ENCODE measurements at regions not wholly inside any gene's neighbourhood (a gene's known extent, or its start where the extent isn't known, plus 50 kb on each side); places are given as distances from the start of the nearest gene placed in this dataset.

DNA sequence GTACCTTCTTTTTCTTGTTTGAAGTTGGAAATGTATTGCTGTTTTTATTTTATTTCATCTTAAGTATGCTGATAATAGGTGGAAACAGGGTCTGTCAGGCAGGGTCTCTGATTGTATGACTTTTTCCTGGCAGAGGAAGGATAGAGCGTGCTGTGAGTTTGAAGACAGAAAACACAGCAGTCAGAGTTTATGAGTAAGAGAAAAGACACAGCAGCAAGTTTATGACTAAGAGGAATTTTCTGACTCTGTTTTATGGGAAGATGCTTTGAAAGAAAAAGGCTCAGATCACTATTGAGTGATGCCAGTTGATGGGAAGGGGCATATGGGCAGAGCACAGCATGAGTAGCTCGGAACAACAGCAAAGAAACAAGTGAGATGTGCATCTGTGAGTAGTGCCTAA is 379.1 kb downstream of the MEIS1 start:
- TF ChIP-seq POLR2A (IDR thresholded peaks at IDR 0.05; ENCODE audit: low read depth, low read length) = no peak
- no peak for FAIRE-seq
- DNase-seq (ENCODE audit: insufficient read length, low spot score) = no peak

DNA sequence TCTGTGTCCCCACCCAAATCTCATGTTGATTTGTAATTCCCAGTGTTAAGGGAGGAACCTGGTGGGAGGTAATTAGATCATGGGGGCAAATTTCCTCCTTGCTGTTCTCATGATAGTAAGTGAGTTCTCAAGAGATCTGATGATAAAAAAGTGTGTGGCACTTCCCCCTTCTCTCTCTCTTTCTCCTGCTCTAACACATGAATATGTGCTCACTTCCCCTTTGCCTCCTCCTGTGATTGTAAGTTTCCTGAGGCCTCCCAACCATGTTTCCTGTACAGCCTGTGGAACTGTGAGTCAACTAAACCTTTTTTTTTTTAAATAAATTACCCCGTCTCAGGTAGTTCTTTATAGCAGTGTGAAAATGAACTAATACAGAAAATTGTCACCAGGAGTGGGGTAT is 380.0 kb downstream of the MEIS1 start:
- DNase-seq (ENCODE audit: insufficient read length, low spot score) (no peak), FAIRE-seq (no peak)
- TF ChIP-seq POLR2A (IDR thresholded peaks at IDR 0.05; ENCODE audit: low read depth, low read length) = no peak

DNA sequence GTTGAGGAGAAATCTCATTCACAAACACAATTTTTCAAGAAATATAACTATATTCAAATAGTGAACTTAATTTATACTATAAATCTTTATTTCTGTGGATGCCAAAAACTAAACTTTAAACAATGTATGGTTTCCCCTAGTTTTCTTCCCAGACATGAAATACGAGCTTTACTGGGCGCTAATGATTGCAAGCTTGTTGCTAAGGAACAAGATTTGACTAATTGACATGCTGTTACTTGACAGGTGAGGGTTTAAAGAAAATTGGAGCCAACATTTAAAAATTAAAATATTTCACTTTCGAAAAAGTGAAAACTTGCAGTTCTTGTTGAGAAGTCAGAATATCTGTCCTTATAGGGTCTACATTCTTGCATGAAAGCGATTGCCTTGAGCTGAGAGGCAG is 381.0 kb downstream of the MEIS1 start:
- FAIRE-seq (no peak), DNase-seq (ENCODE audit: insufficient read length, low spot score) (no peak)
- TF ChIP-seq POLR2A (IDR thresholded peaks at IDR 0.05; ENCODE audit: low read depth, low read length) = no peak

DNA sequence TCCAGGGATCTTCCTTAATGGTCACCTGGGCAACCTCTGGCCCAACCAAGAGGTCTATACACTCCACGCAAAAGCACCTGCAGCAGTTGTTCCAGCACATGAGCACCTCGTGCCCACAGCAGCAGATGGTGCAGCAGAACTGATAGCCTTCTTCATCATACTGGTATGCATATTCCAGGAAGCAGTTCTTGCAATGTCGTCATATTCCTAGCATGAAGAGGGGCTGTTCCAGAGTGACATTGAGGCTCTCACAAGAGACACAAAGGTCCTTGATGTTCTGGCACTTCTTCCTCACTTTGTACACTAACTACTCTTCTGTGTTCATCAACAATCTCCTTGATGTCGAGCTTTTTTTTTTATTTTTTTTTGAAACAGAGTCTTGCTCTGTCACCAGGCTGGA is 386.2 kb downstream of the MEIS1 start:
- TF ChIP-seq POLR2A (IDR thresholded peaks at IDR 0.05; ENCODE audit: low read depth, low read length) = no peak
- DNase-seq (ENCODE audit: insufficient read length, low spot score) = no peak
- no peak for FAIRE-seq

DNA sequence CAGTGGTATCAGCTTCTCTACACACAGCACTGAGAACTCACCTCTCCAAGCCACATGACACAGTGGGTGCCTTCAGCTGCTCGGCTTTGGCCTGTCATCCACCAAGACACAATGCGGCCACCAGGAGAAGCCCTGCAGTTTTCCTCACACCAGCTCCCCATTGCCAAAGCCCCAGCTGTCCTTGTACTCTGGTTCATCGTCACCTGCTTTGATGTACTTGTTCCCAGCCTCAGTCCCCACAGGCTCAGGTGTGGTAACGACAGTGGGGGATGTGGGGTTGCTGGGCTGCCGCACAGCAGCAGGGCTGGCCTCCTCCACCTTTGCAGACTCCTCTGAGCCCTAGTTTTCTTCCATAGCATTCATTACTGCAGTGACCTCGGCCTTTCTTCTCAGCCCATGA is 387.3 kb downstream of the MEIS1 start:
- FAIRE-seq (no peak), DNase-seq (ENCODE audit: insufficient read length, low spot score) (no peak)
- TF ChIP-seq POLR2A (IDR thresholded peaks at IDR 0.05; ENCODE audit: low read depth, low read length) = no peak

DNA sequence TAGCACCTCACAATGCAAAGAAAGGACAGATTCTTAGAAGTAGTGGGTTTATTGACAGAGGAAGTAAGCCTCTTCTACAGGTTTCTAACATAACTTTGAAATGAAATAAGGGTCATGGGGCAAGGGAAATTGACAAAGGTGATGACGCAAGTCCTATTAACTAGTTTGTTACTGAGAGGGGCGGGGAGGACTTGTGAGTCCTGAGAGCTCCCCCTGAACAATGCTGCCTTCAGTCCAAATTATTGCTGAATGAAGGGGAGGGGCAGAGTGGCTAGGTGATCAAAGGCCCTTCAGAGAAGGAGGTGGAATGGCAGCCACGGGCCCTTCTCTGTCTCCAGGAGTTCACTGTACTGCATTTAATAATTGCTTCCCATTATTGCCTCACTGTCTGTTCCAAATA is 390.0 kb downstream of the MEIS1 start:
- no peak for TF ChIP-seq POLR2A (IDR thresholded peaks at IDR 0.05; ENCODE audit: low read depth, low read length)
- DNase-seq (ENCODE audit: insufficient read length, low spot score) = no peak
- no peak for FAIRE-seq

DNA sequence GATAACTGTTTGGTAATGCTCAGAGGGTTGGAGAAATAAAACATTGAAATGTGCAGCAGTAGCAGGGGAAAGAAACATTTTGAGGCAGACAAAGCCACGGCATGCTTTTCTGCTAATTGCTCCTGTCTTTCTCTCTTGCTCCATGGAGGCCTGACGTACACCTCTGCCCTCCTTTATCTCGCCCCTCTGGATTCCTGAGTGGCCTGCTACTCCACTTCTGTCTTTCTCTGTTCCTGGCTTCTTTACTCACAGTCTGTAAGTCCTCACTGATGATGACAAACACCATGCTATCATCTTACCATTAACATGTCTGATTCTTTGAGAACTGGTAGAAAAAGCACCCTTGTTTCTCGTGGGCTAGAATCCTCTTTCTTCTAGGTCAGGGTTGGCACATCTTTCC is 392.9 kb downstream of the MEIS1 start:
- FAIRE-seq (no peak), DNase-seq (ENCODE audit: insufficient read length, low spot score) (no peak)
- no peak for TF ChIP-seq POLR2A (IDR thresholded peaks at IDR 0.05; ENCODE audit: low read depth, low read length)

DNA sequence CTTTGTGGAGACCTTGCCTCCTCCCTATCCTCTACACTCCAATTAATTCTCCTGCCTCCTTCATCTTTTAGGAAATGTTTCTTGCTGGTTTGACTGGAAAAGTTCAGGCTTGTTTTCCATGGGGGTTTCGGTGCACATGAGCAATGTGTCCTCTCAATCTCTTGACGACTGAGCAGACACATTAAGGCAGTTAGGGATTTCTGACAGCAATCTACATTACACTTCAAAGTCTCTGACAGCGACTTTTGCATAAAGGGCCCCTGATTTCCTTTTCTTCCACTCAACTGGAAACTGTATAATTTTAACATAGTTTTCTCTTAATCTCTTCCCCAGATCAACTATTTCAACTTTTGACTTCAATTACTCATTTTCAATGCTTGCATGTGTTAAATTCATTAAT is 394.0 kb downstream of the MEIS1 start:
- FAIRE-seq (no peak), DNase-seq (ENCODE audit: insufficient read length, low spot score) (no peak)
- TF ChIP-seq POLR2A (IDR thresholded peaks at IDR 0.05; ENCODE audit: low read depth, low read length) = no peak

DNA sequence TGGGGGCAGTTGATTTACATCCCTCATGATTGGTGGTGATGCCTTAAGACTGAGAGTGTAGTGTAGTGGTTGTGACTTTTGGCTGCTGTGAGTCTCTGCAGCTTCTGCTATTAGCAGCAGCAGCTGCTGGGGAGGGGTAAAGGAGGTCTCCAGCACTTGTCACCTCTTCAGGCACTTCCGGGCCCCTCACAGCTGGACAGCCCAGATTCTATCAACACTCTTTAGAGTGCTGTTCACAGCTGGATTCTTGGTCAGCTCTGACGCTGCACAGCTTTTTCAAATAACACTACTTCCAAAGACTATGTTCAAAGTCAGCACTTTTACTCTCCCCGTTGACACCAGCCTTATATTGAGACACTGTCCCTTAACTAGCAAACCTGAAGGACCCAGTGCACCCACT is 396.0 kb downstream of the MEIS1 start:
- no peak for TF ChIP-seq POLR2A (IDR thresholded peaks at IDR 0.05; ENCODE audit: low read depth, low read length)
- FAIRE-seq (no peak), DNase-seq (ENCODE audit: insufficient read length, low spot score) (no peak)

DNA sequence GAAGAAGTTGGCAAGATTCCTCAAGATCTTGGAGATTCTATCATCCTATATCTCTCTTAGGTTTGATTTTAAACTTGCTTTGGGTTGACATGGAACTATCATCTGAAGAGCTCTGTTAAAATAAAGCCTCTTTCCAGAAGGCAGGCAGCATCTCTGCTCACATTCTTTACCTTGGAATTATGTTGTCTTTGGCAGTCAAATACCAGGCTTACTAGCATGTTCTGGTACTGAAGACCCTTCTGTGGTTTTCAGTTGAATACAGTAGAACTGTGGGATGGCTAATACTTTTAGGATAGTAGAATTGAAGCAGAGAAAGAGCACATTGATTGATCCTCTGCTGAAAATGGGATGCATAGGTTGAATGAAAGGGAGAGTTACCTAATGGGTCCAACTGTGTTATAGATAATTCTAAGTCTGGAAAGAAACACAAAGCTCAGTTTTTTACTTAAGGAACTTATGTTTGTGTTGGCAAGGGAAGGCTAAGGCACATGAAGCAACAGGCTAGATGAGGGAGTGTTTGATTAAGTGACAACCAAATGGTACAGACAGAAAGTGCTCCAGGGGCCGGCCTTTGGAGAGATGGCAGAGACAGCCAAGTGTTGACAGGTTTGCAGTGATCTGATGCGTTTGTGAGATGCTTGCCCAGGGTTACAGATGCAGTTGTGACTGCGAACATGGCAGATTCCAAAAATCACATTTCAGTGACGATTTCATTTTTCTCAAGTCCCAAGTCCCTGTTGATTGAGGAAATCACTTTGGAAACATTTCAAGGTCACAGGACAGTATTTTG is 397.9 kb downstream of the MEIS1 start:
- no peak for TF ChIP-seq POLR2A (IDR thresholded peaks at IDR 0.05; ENCODE audit: low read depth, low read length)
- no peak for FAIRE-seq
- no peak for DNase-seq (ENCODE audit: insufficient read length, low spot score)

DNA sequence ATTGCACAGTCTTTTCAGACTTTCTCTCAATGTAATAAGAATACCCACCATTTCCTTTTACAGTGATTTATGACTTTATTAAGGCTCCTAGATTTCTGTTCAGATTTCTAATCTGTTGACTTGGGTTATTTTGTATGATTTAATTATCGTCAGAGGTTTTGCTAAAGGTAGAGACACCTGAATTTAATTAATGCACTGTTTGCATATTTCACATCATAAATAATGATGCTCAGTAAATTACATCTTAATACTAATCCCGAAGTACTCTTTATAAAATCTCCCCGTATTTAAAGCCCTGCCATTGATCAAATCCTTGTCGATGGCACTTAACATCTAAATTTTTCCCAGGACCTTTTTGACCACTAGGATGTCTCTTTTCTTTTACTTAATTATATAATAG is 399.9 kb downstream of the MEIS1 start:
- FAIRE-seq = no peak
- no peak for TF ChIP-seq POLR2A (IDR thresholded peaks at IDR 0.05; ENCODE audit: low read depth, low read length)
- no peak for DNase-seq (ENCODE audit: insufficient read length, low spot score)

DNA sequence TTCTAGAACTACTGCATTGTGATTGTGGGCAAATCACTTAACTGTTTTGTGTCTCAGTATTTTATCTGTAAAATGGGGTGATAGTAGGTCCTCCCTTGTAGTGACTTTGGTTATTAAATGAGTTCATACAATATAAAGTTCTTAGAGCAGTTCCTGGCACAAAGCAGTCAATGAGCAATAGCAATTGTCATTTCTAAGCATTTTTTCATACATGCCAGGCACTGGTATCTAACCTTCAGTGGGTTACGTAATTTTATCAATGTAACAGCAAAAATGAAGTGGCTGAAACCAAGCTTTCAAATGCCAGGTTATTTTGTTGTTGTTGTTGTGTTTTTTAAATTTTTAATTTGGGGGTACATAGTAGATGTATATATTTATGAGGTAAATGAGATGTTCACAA is 401.9 kb downstream of the MEIS1 start:
- no peak for DNase-seq (ENCODE audit: insufficient read length, low spot score)
- no peak for FAIRE-seq
- no peak for TF ChIP-seq POLR2A (IDR thresholded peaks at IDR 0.05; ENCODE audit: low read depth, low read length)

DNA sequence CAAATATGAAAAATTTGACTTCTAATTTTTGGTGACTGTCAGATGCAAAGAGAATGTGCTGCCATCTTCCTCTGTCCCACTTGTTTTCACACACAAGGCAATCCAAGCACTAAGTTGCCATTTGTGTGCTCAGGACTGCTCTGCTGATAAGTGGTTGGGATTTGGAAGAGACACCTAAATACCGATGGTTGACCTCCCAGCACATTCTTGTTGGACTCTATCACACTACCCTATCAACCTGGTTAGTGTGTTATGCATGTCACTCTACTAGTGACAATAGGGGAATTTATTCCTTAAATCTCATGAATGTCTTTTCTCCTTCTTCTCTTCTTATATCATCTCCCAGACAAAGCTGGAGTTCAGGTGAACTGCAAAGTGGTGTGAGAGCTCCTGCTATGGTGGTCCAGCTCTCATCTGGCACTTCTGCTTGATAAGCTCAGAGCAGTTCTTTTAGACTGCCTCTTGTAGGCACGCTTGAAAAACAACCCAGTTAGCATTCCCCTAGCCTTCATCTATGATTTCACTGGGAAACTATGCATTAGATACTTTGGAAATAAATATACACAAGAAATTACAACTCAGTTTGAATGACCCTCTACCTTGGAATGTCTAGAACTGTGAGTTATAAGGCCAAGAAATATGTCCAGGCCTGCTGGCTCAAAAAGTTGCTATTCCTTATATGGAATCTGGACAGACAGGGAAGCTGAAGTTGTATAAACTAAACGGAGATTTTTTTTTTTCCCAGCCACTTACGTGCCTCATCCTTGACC is 404.8 kb downstream of the MEIS1 start:
- TF ChIP-seq POLR2A (IDR thresholded peaks at IDR 0.05; ENCODE audit: low read depth, low read length) = no peak
- DNase-seq (ENCODE audit: insufficient read length, low spot score) = no peak
- FAIRE-seq = no peak

DNA sequence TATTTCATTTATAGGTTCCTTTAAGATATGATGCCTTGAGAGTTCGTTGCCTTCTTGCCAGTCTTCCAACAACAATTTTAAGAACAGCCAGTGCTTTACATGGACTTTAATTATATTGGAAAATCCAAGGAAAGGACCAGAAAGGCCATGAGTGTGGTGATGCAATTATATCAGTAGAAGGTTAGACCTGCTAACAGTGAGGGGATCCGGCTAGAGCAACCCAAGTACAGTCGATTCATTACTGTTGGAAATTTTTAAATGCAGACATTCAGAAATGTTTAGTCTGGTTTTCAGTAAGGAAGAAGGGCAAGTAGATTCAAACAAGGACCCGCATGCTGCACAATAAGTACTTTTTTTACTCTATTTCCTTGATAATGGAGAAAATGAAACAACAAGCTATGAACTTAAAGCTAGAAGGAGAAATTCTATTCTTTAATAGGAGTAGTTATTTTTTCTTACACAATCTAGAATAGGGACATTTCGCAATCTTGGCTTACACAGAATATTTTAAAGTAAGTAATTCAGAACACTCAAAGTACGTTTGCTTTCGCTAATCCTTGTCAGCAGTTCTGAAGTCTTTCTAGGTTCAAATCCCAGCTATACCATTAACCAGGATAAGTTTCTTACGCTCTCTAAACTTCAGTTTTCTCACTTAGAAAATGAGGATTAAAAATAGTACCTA is 405.5 kb downstream of the MEIS1 start:
- no peak for FAIRE-seq
- TF ChIP-seq POLR2A (IDR thresholded peaks at IDR 0.05; ENCODE audit: low read depth, low read length) = no peak
- DNase-seq (ENCODE audit: insufficient read length, low spot score) = no peak

Data from H54 (cell line).